HG02588 (cell line): ENCODE measurements at regions not wholly inside any gene's neighbourhood (a gene's known extent, or its start where the extent isn't known, plus 50 kb on each side); places are given as distances from the start of the nearest gene placed in this dataset.

Source experiments
- ATAC-seq: cut with Tn5 transposase; IDR thresholded peaks from one replicate; pipeline ENCODE4 v1.9.1; 2021; ENCODE audit warnings: mild to moderate bottlenecking, moderate library complexity; ENCODE audit not compliant: unreplicated experiment

DNA sequence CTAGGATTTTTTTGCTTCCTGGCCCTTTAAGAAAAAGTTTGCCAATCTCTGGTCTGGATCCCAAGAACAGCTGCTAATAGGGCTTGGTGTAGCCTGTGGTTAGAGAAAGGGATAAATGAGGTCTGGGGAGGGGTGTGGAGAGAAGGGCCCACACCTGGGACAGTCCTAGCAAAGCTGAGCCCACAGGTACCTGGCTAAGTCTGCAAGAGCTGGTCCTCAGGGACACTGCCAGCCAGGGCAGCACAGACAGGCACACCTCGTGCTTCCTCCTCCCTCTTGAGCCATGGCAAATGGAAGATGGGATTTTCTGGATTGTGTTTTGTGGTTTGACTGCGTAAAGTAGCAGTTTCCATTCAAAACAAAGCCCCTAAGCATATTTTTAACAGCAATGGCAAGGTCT is 217.5 kb downstream of the SOX9 start:
- no peak for ATAC-seq

DNA sequence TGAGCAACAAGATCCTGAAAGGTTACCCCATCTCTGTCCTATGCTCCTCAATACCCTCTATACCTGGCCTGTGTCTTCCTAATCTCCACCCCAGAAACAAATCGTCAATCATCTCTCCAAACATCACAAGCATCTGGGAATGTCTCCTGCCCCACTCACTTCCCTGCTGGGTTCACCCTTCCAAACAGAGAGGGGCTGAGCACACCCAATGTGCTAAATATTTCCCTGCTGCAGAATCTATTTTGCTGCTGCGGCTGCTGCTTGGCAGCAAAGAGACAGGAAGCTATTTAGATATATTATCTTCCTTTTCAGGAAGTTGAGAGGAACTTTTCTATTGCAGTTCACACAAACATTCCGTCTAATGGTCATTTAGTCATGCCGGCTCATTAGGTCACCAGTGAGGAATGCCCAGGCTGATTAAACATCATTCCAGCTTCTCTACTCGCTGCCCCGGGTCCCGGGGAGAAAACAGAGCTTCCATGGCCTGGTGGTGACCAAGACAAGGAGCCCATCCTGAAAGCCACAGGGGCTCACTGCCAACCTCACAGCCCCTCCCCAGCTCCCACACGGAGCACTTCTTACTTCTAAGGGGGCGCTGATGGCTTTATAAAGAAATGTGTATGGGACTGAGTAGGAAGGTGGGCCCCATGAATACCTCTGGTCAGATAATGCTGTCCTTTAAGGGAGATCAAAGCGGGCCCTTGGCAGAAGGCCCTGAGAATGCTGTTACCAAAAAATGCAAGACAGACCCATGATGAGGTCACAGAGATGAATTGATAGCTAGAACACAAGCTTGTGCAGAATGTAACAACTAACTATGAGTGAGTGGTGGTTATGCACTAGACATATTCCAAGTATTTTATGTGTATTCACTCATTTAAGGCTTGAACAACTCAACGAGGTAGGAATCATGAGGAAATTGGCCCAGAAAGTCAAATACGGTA is 218.3 kb downstream of the SOX9 start:
- ATAC-seq: no peak

DNA sequence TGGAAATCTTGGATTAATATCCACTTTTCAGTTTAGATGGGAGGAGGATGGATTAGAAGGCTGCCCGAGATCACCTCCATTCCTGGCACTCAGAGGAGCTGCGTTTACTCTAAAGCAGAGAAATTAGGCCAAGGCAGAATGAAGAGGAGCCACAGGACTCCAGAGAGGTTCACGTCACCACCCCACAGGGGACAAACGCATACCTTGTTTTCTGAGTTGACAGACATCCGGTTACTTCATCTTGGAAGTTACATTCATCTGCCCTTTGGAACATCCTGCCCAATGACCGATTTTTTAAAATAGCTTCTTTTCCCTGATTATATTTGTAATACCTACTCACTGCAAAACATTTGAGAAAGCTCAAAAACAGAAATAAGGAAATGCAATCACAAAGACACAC is 220.0 kb downstream of the SOX9 start:
- ATAC-seq: no peak

DNA sequence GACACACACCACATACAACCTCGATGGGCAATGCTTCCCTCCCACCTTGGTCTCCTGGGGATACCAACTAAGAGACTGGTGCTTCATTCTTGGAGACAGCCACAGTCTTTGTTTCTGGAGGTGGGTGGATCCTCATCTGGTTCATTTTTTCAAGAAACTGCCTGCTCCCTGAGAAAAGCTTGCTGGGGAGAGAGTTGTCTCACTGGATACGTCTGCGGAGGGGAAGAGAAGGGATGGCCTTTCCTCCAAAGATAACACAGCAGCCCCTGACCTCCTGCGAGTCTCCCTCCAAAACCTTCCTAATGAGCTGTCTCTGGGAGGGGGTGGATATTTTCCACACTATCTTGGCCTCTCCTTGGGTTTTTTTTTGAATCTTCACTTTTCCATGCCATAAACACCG is 221.2 kb downstream of the SOX9 start:
- ATAC-seq: no peak

DNA sequence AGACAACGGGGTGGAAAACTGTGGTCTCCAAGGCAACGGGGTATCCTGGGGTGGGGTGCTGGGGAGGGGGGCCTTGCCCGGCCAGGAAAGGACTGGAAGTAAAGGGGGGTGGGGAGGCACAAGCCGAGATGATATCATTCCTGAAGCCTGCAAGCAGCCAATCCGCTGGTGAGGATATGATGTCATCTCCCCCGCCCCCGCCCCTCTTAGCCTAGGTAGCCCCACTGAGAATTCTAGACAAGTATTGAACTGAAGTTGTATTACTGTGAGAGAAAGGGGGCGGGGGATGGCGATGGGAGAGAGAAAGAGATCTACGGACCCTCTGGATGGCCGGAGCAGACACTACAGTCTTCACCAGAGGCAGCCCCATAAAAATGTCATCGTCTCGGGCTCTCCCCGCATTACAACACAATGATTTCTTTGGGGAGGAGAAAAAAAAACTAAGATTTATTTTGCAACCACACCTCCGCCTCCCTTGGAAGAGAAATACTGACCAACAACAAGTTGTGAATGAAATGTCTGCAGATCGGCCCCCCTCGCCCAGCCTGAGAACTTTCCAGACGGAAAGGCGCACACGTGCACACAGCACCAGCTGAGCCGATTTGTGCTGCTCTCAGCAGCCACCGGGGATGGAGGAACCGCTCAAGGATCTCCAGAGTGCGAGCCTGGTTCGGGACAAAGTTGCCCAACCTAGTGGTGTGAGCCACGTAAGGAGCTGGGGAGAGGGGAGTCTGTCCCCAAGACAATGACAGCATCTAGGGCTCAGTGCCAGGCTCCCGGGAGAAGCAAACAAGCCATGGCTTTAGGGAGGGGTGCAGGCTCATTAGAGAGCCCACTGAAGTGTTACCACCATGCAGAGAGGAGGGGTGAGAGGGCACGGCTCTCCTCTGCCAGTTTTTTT is 222.1 kb downstream of the SOX9 start:
- ATAC-seq: no peak

DNA sequence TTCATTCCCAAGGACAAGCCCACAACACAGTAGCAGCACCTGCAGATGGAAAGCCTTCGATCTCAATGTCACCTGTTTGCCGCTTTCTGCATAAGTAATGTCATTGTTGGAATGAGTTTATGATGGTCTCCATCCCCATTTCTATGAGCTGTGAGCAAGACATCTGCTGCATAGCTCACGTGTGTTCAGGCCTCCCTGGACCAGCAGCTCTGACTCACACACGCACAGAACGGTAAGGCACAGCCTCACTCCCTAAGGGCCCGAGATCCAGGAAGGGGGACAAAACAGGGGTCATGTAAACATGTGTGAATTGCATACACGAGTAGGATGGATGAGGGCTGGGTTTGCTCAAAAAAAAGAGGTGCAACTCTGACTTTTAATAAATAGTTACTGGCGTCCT is 223.1 kb downstream of the SOX9 start:
- ATAC-seq: no peak

DNA sequence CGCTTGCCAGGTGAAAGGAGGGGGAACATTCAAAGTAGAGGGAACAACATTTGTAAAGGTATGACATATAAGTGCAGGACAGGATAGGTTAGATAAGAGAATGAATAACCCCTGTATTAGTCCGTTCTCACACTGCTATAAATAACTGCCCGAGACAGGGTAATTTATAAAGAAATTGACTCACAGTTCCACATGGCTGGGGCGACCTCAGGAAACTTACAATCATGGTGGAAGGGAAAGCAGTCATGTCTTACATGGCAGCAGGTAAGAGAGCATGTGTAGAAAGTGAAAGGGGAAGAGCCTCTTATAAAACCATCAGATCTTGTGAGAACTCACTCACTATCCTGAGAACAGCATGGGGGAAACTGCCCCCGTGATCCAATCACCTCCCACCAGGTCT is 223.8 kb downstream of the SOX9 start:
- ATAC-seq: no peak

DNA sequence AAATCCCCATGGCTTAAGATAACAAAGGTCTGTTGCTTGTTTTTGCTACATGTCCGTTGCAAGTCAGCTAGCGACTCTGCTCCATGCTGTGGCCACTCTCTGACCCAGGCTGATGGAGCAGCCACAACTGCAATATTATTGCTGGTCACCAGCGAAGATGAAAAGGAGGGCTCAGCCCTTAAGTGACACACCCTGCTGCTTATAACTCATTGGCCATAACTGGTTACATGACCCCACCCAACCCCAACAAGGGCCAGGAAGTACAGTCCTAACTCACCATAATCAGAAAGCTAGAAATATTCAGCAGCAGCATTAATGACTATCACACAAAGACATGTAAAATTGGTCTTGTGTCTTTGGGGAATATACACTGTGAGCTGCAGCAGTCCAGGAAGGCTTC is 224.3 kb downstream of the SOX9 start:
- no peak for ATAC-seq

DNA sequence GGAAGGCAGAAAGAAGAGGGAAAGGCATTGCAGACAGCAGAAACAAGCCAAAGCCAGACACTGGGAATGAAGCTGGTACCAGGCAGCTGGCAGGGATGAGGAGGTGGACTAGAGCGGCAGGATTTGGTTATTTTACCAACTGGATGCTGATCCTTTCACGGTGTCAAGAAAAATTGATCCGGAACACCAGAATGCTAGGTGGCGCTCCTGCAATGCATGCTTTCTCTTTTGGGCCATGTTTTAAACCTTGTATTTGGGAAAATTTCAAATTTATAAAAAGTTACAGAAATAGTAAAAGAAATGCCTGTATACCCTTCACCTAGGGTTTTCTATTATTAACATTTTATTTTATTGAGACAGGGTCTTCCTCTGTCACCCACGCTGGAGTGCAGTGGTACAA is 224.7 kb downstream of the SOX9 start:
- ATAC-seq: no peak

DNA sequence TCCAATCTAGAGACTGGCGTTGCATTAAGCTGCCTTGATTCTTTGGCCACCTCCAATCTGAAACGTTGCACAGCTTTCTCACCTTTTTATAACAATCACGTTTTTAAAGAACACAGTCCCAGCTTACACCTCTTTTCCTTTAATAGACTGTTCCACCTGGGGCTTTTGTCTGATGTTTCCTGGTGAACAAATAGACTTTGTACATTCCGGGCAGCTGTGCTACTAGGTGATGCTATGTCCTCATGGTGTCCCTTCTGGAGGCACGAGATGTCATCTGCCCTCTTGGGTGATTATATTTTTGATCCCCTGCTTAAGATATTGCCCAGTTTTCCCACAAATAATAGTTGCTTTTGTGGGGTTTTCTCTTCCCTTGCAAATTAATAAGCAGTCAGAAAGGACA is 225.5 kb downstream of the SOX9 start:
- ATAC-seq: no peak

DNA sequence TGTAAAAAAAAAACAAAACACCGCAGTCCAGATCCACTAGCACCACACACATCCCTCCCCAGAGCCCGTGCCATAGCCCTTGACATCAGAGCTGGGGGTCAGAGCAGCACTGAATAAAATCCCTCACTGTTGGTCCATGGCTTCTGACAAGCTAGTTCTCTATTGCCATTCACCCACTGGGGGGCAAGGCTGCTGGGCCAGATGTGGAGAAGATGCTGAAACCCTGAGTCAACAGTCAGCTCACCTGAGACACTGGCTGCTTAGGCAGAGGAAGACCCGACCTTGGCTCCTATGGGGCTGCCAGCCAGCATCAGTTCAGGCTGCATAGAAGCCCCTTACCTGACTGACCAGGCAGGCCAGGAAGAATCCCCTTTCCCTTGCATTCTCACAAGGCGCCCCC is 228.2 kb downstream of the SOX9 start:
- no peak for ATAC-seq

DNA sequence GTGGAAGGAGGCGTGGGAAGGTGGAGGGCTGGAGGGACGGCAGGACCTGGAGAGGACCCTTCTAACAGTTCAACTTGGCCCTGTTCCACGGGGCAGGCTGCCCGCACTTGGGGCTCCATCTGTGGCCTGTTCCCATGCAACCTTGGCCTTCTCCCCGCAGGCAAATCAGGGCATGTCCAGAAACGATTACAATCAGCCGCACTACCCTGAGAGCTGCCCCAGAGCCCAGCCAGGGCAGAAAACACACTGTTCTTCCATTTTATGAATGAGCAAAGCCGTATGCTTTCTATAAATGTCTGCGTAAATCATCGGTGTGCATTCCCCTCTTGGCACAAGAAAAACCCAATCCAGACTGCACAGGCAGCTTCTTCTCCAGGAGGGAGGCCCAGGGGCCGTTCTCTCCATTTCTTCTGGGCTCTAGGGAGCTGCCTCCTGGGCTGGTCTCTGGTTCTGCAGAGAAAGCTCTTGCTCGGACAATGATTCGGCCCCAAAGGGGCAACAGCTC is 228.7 kb downstream of the SOX9 start:
- ATAC-seq: no peak

DNA sequence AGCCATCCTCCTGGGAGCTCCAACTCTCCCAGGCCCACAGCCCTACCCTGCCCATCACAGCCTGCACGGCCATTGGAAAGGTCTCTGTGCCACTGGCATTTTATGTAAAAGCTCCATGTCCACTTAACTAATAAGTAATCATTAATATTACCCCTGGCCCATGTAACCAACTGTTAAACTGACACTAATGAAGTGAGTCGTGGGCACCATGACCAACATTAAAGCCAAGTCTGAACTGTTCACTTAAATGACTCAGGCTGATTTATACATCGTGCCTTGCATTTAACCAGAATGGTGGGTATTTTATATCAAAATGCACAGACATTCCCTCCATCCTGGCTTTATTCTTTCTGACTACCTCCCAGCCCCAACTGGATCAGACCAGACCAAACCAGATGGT is 229.3 kb downstream of the SOX9 start:
- no peak for ATAC-seq

DNA sequence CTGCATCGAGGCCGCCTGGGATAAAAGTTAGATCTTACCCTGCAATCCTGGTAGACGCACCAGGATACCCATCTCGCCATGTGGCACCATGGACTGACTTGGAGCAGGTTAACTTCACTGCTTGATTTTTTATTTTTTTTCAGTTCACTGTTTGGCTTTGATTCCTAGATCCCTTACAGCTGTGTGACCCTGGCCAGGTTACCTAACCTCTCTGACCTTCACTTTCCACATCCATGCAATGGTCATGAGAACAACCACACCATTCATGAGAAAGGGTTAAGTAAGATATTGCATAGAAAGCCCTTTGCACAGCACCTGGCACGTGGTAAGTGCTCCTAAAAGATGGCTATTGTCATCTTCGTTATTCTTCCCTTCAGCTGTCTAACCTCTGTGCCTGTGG is 230.5 kb downstream of the SOX9 start:
- ATAC-seq: no peak

DNA sequence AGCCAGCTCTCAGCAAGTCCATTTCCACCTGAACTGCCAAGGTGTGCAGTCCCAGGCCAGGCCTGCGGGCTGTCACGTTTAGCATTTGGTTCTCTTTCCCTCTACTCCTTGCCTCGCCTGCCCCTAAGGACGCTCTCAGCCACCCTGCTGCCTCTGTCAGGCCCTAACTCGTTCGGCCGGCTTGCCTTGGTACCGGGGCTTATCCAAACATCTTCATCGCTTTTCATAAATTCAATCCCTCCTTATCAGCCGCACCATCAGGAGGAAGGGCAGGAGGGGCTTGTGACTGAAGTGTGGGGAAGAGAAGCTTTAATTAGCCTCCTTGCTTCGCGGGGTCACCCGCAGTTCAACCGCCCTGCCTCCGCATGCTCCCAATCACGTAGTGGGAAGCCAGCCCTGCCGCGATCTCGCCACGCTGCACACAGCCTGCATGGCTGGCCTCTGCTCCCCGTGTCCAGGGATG is 231.1 kb downstream of the SOX9 start:
- no peak for ATAC-seq

DNA sequence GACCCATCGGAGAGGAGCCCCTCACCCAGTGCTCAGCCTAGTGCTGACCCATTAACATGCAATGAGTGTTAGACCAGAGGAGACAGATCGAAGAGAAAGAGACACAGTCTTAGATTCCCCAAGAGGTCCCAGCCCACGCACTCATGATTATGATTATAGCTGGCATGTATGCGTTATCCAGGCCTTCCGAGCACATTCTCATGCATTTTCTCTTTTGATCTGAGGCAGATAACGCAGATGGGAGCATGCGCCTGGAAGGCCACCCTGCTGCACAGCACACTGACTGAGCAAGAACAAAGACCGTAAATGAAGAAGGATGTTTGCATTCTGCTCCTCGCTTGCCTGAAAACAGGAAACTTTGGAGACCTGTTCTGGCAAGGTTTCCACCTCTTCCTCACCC is 232.7 kb downstream of the SOX9 start:
- no peak for ATAC-seq

DNA sequence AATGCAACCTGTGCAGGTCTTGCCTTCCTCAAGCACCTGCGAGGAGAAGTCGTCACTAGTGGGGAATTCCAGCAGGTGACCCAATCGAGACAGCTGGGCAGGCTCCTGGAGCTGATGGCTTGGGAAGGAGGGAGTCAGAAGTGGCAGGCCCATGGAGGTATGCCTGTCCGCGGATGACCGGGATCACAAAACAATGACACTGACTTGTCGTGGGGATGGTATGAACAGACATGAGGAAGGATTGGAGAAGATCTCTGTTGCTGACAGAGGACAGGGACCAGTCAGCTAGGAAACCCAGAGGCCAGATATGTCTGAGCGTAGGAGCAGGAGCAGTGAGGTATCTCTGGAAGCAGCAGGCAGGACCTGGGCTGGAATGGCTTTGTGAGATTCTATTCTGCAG is 233.3 kb downstream of the SOX9 start:
- no peak for ATAC-seq

DNA sequence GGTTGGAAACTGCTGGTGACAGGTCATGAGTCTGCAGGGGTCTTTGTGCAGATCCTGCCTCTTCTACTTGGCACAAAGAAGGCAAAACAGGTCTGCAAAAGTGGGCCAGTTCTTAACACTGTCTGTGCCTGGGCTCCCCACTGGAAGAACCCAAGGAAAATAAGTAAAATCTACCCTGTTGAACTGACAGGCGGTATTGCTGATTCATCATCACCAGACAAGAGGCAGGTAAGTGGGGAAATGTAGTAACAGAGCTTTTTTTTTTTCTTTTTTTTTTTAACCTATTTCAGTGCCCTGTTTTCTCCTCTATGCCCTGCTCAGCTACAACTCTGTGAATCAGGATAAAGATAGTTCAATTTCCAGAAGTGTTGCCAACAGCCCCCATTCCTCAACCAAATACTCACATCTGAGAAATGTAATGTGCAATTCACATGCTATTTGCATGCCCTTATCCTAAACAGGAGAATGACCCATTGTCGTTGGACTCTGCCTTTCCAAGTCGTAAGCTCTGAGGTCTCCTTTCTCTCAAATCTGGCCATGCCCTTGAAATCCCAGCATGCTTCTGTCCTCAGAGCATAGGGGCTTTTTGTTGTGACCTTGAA is 237.0 kb downstream of the SOX9 start:
- no peak for ATAC-seq

DNA sequence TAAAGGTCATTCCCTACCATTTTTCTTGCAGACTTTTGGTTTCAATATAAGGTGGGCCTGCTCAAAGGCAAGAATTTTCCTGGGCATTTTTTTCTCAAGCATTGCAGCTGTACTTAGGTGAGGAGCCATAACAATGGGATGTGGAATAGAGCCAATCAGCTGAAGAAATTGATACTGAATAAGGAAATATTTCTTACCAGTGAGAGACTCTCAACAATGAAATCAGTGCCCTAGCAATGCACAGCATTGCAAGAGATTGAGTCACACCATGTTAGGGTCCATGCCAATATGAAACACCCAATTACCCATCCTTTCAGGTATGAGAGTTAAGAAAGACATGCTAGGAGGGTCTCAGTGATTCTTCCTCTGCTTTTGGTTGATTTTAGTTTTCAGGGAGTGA is 237.6 kb downstream of the SOX9 start:
- ATAC-seq: no peak

DNA sequence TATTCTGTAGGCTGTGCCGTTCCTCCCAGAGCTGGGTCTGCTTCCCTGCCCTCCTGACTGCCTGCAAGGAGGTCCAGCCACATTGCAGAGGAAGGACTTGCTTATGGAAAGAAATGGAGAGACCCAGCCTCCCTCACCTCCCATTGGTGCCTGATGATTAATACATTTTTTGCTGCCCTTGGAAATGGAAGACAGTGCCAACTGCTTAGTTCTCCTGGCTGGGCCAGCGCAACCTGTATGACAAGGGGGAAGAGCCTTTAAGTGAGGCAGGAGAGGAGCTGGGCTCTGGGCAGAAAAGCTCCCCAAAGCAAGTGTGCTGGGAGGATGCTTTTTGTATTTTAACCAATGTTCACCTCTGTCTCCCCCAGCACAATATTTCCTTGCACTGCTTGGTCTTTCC is 238.5 kb downstream of the SOX9 start:
- ATAC-seq: no peak

DNA sequence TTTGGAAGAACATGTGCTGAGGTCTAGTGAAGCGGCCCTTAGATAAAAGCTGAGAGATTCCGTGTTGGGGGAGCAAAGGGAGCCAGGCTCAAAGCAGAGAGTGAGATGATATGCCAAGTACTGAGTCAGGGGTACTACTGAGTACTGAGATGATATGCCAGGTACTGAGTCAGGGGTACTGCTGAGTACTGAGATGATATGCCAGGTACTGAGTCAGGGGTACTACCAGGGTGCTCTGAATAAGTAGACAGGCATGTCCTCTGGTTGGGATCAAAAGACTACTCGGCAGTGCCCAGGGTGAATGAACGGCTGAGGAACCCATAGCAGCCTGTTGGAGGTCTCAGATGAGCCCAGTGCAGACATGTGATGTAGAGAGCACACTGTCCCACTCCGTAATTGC is 239.0 kb downstream of the SOX9 start:
- ATAC-seq: no peak
